ENCODE measurements at regions not wholly inside any gene's neighbourhood (a gene's known extent, or its start where the extent isn't known, plus 50 kb on each side); places are given as distances from the start of the nearest gene placed in this dataset.
"Not testable (repeated sequence)": the region's sequence is repeated elsewhere in the genome, so short reads cannot be mapped to it uniquely, and the experiment has no call there.

DNA sequence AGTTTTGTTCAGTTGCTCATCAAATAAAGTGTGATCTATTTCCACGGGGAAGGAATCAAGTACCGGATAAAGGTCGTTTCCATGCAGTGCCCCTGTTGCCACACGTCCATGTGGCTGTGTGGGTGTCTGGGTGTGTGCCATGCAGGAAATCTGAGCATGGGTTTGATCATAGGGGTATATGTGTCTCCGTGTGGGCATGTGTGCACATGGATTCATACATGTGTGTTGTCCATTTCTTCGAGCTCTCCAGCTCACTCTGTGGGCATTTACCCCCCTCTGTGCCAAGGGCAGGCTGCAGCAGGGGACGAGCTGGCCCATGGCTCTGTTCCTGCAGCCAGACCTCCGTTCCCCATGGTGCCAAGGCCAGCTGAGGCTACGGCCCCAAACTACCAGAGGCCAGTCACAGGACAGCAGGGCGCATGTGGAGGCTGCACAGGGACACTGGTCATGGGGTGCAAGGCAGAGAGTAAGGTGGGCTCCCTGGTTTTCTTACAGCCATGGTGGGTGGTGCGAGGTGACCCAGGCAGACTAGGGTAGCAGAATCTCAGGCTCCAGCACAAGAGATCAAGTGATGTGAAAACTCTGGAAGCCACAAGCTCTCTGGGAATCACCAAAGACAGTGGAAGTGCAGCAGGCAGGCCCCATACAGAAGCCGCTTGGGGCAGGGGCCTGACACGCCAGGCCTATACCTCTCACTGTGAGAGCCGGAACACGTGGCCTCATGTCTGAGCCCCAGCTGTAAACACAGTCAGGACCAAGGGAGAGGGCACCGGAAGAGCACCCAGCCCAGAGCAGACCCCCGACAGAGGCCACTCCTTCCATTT lies 66.4 kb upstream of the RAB6C start:
- DNase-seq (ENCODE audit: low spot score): no peak

DNA sequence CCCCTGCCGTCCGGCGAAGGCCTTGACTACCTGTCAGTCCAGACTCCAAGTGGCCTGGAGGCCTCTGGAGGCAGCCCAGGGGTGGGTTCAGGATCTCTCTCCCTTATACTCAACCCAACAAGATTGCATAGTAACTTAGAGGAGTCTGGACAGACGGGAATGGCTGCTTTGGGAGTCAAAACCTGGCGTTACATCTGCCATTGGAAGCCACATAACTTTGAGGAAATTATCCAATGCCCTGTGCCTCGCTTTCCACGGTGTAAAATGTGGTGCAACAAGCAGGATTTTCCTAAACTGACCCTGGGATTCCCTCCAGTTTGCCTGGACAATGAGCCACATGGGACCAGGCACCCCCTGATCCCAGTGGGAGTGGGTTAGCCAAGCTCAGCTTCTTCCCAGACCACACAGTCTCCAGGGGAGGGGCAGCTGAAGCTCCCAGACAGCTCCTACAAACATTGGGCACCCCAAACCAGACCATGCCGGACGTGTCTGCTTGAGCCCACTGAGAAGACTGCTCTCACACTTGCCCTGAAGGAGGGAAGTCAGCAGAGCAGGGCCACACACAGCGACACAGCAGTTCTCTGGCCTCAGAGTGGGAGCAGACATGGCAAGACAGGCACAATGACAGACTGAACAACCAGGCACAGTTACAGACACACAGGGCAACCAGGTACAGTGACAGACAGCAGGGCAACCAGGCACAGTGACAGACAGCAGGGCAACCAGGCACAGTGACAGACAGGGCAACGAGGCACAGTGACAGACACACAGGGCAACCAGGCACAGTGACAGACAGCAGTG lies 65.6 kb upstream of the RAB6C start:
- no peak for DNase-seq (ENCODE audit: low spot score)

- DNase-seq (ENCODE audit: low spot score): no peak
Measured at GRCh38 chr2:129914538-129915302, 64.7 kb upstream of the RAB6C start.

- no peak for DNase-seq (ENCODE audit: low spot score)
Measured at GRCh38 chr2:129915303-129915840, 64.1 kb upstream of the RAB6C start.

DNA sequence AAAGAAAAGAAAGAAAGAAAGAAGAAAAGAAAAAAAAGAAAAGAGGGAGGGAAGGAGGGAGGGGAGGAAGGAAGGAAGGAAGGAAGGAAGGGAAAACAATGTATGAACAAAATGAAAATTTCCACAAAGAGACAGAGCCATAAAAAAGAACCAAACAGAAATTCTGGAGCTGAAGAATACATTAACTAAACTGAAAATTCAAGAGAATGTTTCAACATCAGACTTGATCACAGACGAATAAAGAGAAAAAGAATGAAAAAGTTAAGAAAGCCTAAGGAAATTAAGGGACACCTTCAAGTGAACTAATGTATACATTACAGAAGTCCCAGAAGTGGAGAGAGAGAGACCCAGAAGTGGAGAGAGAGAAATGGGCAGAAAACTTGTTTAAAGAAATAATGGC lies 60.9 kb upstream of the RAB6C start:
- no peak for DNase-seq (ENCODE audit: low spot score)

GRCh38 chr2:129922571-129923264 lies 56.7 kb upstream of the RAB6C start:
- no peak for DNase-seq (ENCODE audit: low spot score)

DNA sequence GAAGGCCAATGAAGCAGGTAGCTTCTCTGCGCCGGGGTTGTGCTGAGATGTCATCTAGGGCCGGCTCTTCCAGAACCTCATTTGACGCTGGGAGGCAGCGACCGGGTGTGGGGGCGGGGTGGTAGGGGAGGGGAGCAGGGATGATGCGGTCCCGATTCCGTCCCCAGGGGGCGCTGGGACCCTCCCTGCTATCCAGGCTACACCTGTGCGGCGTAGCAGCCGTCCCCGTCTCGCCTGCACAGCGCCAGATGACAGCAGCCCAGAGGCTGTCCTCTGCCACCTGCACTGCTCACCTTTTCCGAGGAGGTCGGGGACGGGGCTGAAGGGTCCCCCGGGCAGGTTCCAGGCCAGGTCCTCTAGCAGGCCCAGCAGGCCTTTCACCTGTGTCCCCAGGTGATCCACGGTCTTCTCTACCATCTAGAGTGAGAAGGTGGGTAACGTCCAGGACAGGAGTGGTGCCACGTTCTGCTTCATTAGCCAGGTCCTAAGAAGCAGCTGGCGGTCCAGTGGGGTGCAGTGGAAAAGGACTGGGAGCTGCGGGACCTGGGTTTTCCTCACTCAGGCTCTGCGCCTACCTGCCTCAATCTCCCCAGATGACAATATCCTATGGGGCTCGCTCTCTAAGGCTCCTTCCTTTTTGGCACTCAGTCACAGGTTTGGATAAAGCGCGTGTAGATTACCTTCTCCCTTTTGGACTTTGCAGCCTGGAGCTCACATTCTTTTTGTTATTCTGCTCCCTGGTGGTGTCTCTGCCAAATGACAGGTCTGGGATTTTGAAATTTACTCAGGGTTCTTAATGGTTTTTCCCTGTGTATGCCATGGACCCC lies 56.0 kb upstream of the RAB6C start:
- peak; percentile 49 for DNase-seq (ENCODE audit: low spot score)

- not testable (repeated sequence) for DNase-seq (ENCODE audit: low spot score)
Measured at GRCh38 chr2:129924115-129924514, 55.4 kb upstream of the RAB6C start.

- no peak for DNase-seq (ENCODE audit: low spot score)
Measured at GRCh38 chr2:129925381-129925780, 54.1 kb upstream of the RAB6C start.

DNA sequence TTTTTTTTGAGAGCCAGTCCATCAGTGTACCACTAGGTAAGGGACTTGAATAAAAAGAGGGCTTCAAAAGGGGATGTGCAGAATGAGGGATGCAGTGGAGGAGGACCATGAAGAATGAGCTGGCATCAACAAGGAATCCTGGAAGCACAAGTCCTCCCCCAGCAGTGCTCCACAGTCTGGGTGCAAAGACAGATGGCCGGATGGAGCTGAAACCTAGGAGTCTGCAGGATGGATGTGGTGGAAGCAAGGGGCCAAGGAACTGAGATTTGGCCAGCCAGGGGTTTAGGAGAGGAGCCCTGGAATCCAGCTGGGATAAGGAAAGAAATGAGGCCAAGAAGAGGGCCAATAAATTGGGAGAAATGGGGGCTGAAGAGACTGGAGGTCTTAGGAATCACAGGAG lies 51.8 kb upstream of the RAB6C start:
- no peak for DNase-seq (ENCODE audit: low spot score)

GRCh38 chr2:129929321-129930290 lies 49.9 kb upstream of the RAB6C start:
- no peak for DNase-seq (ENCODE audit: low spot score)
